HEK293T (cell line): ENCODE measurements at regions not wholly inside any gene's neighbourhood (a gene's known extent, or its start where the extent isn't known, plus 50 kb on each side); places are given as distances from the start of the nearest gene placed in this dataset.

ENCODE experiments used
- CTCF ChIA-PET: fragments of 350-600 bp; formaldehyde crosslinking; extraction: SDS; loops from one replicate; lab custom pipeline; 2021; ENCODE audit warnings: antibody characterized with exemption, inconsistent platforms; lab: Yijun Ruan, JAX
- POLR2A ChIA-PET: fragments of 350-600 bp; formaldehyde crosslinking; extraction: SDS; loops from one replicate; lab custom pipeline; 2020; ENCODE audit warnings: antibody characterized with exemption, inconsistent platforms; lab: Yijun Ruan, JAX
- DNase-seq: peaks from one replicate; pipeline ENCODE4 v3.0.0; 2012; ENCODE audit warnings: mixed read lengths; ENCODE audit errors: extremely low spot score
- ARNT ChIP-seq: fragments of 450-650 bp; IDR thresholded peaks from 2 replicates; pipeline ENCODE4 v1.6.1; 2017; ENCODE audit warnings: mild to moderate bottlenecking
- BHLHE40 ChIP-seq: fragments of 450-650 bp; IDR thresholded peaks from 2 replicates; pipeline ENCODE4 v1.6.1; 2016; ENCODE audit warnings: mild to moderate bottlenecking, moderate library complexity, borderline replicate concordance
- CTBP1 ChIP-seq: fragments of 450-650 bp; IDR thresholded peaks from 2 replicates; pipeline ENCODE4 v1.6.1; 2016; ENCODE audit warnings: borderline replicate concordance
- ELF4 ChIP-seq: fragments of 450-650 bp; IDR thresholded peaks from 2 replicates; pipeline ENCODE4 v1.6.1; 2017; ENCODE audit warnings: antibody characterized with exemption
- FOXA1 ChIP-seq: fragments of 450-650 bp; IDR thresholded peaks from 2 replicates; pipeline ENCODE4 v1.6.1; 2016; ENCODE audit warnings: mild to moderate bottlenecking
- FOXK2 ChIP-seq: fragments of 450-650 bp; IDR thresholded peaks from 2 replicates; pipeline ENCODE4 v1.6.1; 2016; ENCODE audit warnings: mild to moderate bottlenecking
- FOXM1 ChIP-seq: fragments of 450-650 bp; IDR thresholded peaks from 2 replicates; pipeline ENCODE4 v1.6.1; 2017; ENCODE audit warnings: mild to moderate bottlenecking, borderline replicate concordance
- HDGF ChIP-seq: fragments of 450-650 bp; IDR thresholded peaks from 2 replicates; pipeline ENCODE4 v1.6.1; 2017; ENCODE audit warnings: antibody characterized with exemption, borderline replicate concordance
- L3MBTL2 ChIP-seq: fragments of 450-650 bp; conservative IDR thresholded peaks from 2 replicates; pipeline ENCODE4 v1.6.1; 2016; ENCODE audit warnings: mild to moderate bottlenecking
- LEF1 ChIP-seq: fragments of 450-650 bp; IDR thresholded peaks from 2 replicates; pipeline ENCODE4 v1.6.1; 2017; ENCODE audit warnings: mild to moderate bottlenecking, borderline replicate concordance
- NFRKB ChIP-seq: fragments of 450-650 bp; IDR thresholded peaks from 2 replicates; pipeline ENCODE4 v1.6.1; 2016; ENCODE audit warnings: mild to moderate bottlenecking, moderate library complexity
- PKNOX1 ChIP-seq: fragments of 450-650 bp; IDR thresholded peaks from 2 replicates; pipeline ENCODE4 v1.6.1; 2016
- SP1 ChIP-seq: fragments of 450-650 bp; IDR thresholded peaks from 2 replicates; pipeline ENCODE4 v1.6.1; 2017
- SUZ12 ChIP-seq: fragments of 450-650 bp; IDR thresholded peaks from 2 replicates; pipeline ENCODE4 v1.6.1; 2016; ENCODE audit warnings: mild to moderate bottlenecking
- TARDBP ChIP-seq: fragments of 450-650 bp; IDR thresholded peaks from 2 replicates; pipeline ENCODE4 v1.6.1; 2016
- ZNF384 ChIP-seq: fragments of 450-650 bp; IDR thresholded peaks from 2 replicates; pipeline ENCODE4 v1.6.1; 2016

GRCh38 chr2:81942136-81942680, 1637.7 kb upstream of the LRRTM1 start:
- no peak for TF ChIP-seq BHLHE40
- TF ChIP-seq CTBP1 = no peak
- no peak for TF ChIP-seq FOXM1
- TF ChIP-seq SP1 = no peak
- no peak for TF ChIP-seq LEF1
- TF ChIP-seq FOXA1 = no peak
- no peak for TF ChIP-seq NFRKB
- TF ChIP-seq ZNF384 = no peak
- TF ChIP-seq FOXK2 = no peak
- TF ChIP-seq TARDBP = no peak
- TF ChIP-seq PKNOX1 = no peak
- no peak for TF ChIP-seq ARNT
- no peak for TF ChIP-seq HDGF
- TF ChIP-seq ELF4 = no peak
- no peak for TF ChIP-seq L3MBTL2
- no peak for TF ChIP-seq SUZ12
- CTCF ChIA-PET = no interaction called here
- POLR2A ChIA-PET = no interaction called here
- DNase-seq = no peak

GRCh38 chr2:81940266-81940955, 1635.9 kb upstream of the LRRTM1 start:
- CTCF ChIA-PET = no interaction called here
- DNase-seq = no peak
- TF ChIP-seq FOXK2 (no peak), ARNT (no peak), FOXA1 (no peak), ELF4 (no peak), PKNOX1 (no peak), ZNF384 (no peak), TARDBP (no peak), SUZ12 (no peak), BHLHE40 (no peak), LEF1 (no peak), HDGF (no peak), SP1 (no peak), NFRKB (no peak), FOXM1 (no peak), CTBP1 (no peak)
- POLR2A ChIA-PET = no interaction called here

GRCh38 chr2:81937944-81938343, 1633.4 kb upstream of the LRRTM1 start:
- ChIA-PET POLR2A (no interaction called here), CTCF (no interaction called here)
- DNase-seq = no peak
- TF ChIP-seq TARDBP = no peak
- no peak for TF ChIP-seq ZNF384

GRCh38 chr2:81903534-81903933, 1599.0 kb upstream of the LRRTM1 start:
- no peak for DNase-seq
- ChIA-PET CTCF (no interaction called here), POLR2A (no interaction called here)
- TF ChIP-seq PKNOX1 (no peak), FOXA1 (no peak), HDGF (no peak), ELF4 (no peak), CTBP1 (no peak), L3MBTL2 (no peak)

GRCh38 chr2:81901017-81901416, 1596.5 kb upstream of the LRRTM1 start:
- ChIA-PET CTCF (no interaction called here), POLR2A (no interaction called here)
- TF ChIP-seq HDGF = no peak
- TF ChIP-seq NFRKB = no peak
- no peak for TF ChIP-seq FOXK2
- no peak for TF ChIP-seq BHLHE40
- no peak for TF ChIP-seq ZNF384
- DNase-seq = no peak

GRCh38 chr2:81895620-81896250, 1591.2 kb upstream of the LRRTM1 start:
- POLR2A ChIA-PET = no interaction called here
- CTCF ChIA-PET = no interaction called here
- no peak for DNase-seq
- no peak for TF ChIP-seq ARNT
- no peak for TF ChIP-seq CTBP1
- no peak for TF ChIP-seq SUZ12
- TF ChIP-seq FOXK2 = no peak
- no peak for TF ChIP-seq NFRKB
- no peak for TF ChIP-seq SP1
- no peak for TF ChIP-seq PKNOX1
- no peak for TF ChIP-seq HDGF
- TF ChIP-seq ZNF384 = no peak
- no peak for TF ChIP-seq FOXM1
- no peak for TF ChIP-seq FOXA1
- no peak for TF ChIP-seq L3MBTL2
- TF ChIP-seq BHLHE40 = no peak
- TF ChIP-seq TARDBP = no peak
